SK-N-SH treated with all-trans-retinoic acid at 6 μM for 48 hours (cell line): ENCODE measurements at regions not wholly inside any gene's neighbourhood (a gene's known extent, or its start where the extent isn't known, plus 50 kb on each side); places are given as distances from the start of the nearest gene placed in this dataset.
"Not testable (repeated sequence)": the region's sequence is repeated elsewhere in the genome, so short reads cannot be mapped to it uniquely, and the experiment has no call there.

Experiments used
- ATAC-seq: fragments of 200-7000 bp; cut with Tn5 transposase; 3 replicates; pipeline ENCODE4 v1.9.1; 2020; ENCODE audit warnings: mild to moderate bottlenecking, moderate library complexity
- ARNTL ChIP-seq: fragments of 450-650 bp; formaldehyde crosslinking; IDR thresholded peaks from 2 replicates; pipeline ENCODE4 v1.5.0; 2020; ENCODE audit warnings: low read depth, mild to moderate bottlenecking, moderate library complexity, borderline replicate concordance
- BACH2 ChIP-seq: fragments of 250-450 bp; sonication (Bioruptor Pico); IDR thresholded peaks from 2 replicates; pipeline ENCODE4 v1.9.0; 2021; ENCODE audit warnings: mild to moderate bottlenecking, borderline replicate concordance
- CREB5 ChIP-seq: fragments of 250-450 bp; sonication (Bioruptor Pico); IDR thresholded peaks from 2 replicates; pipeline ENCODE4 v1.5.1; 2020; ENCODE audit warnings: low read depth, mild to moderate bottlenecking, moderate library complexity
- CSDC2 ChIP-seq: fragments of 250-450 bp; sonication (Bioruptor Pico); IDR thresholded peaks from 2 replicates; pipeline ENCODE4 v1.5.0; 2020; ENCODE audit warnings: mild to moderate bottlenecking, moderate library complexity
- CSRNP3 ChIP-seq: fragments of 250-450 bp; sonication (Bioruptor Pico); IDR thresholded peaks from 2 replicates; pipeline ENCODE4 v1.5.1; 2021; ENCODE audit warnings: mild to moderate bottlenecking, moderate library complexity
- ESRRG ChIP-seq: fragments of 250-450 bp; sonication (Bioruptor Pico); IDR thresholded peaks from 2 replicates; pipeline ENCODE4 v1.6.1; 2021; ENCODE audit warnings: mild to moderate bottlenecking
- ISL1 ChIP-seq: fragments of 250-450 bp; sonication (Bioruptor Pico); IDR thresholded peaks from 2 replicates; pipeline ENCODE4 v2.1.2; 2022; ENCODE audit warnings: mild to moderate bottlenecking, moderate library complexity
- OSR1 ChIP-seq: fragments of 250-450 bp; sonication (Bioruptor Pico); IDR thresholded peaks from 2 replicates; pipeline ENCODE4 v1.8.0; 2022; ENCODE audit warnings: moderate library complexity, mild to moderate bottlenecking, inconsistent platforms
- PATZ1 ChIP-seq: fragments of 250-450 bp; sonication (Bioruptor Pico); IDR thresholded peaks from 2 replicates; pipeline ENCODE4 v1.8.0; 2020; ENCODE audit warnings: mild to moderate bottlenecking, moderate library complexity, borderline replicate concordance
- POU6F1 ChIP-seq: fragments of 250-450 bp; sonication (Bioruptor Pico); IDR thresholded peaks from 2 replicates; pipeline ENCODE4 v1.8.0; 2021; ENCODE audit warnings: low read depth, mild to moderate bottlenecking, moderate library complexity, borderline replicate concordance
- PPARA ChIP-seq: fragments of 250-450 bp; sonication (Bioruptor Pico); IDR thresholded peaks from 2 replicates; pipeline ENCODE4 v1.5.0; 2020; ENCODE audit warnings: mild to moderate bottlenecking, borderline replicate concordance
- RARB ChIP-seq: fragments of 250-450 bp; sonication (Bioruptor Pico); IDR thresholded peaks from 2 replicates; pipeline ENCODE4 v1.8.0; 2021; ENCODE audit warnings: mild to moderate bottlenecking, moderate library complexity
- SNAI2 ChIP-seq: fragments of 250-450 bp; sonication (Bioruptor Pico); IDR thresholded peaks from 2 replicates; pipeline ENCODE4 v1.5.0; 2020; ENCODE audit warnings: mild to moderate bottlenecking, moderate library complexity
- TCF4 ChIP-seq: fragments of 250-450 bp; sonication (Bioruptor Pico); IDR thresholded peaks from 2 replicates; pipeline ENCODE4 v1.8.0; 2021; ENCODE audit warnings: mild to moderate bottlenecking, moderate library complexity, borderline replicate concordance
- TOX ChIP-seq: fragments of 250-450 bp; sonication (Bioruptor Pico); IDR thresholded peaks from 2 replicates; pipeline ENCODE4 v1.8.0; 2021; ENCODE audit warnings: mild to moderate bottlenecking, moderate library complexity, borderline replicate concordance
- TSHZ2 ChIP-seq: fragments of 250-450 bp; sonication (Bioruptor Pico); IDR thresholded peaks from 2 replicates; pipeline ENCODE4 v1.5.0; 2020; ENCODE audit warnings: mild to moderate bottlenecking, moderate library complexity
- ZC3H10 ChIP-seq: fragments of 250-450 bp; sonication (Bioruptor Pico); IDR thresholded peaks from 2 replicates; pipeline ENCODE4 v1.5.1; 2021; ENCODE audit warnings: mild to moderate bottlenecking, moderate library complexity
- ZFP3 ChIP-seq: fragments of 250-450 bp; sonication (Bioruptor Pico); IDR thresholded peaks from 2 replicates; pipeline ENCODE4 v1.5.0; 2020; ENCODE audit warnings: mild to moderate bottlenecking, moderate library complexity
- ZFP30 ChIP-seq: fragments of 450-650 bp; formaldehyde crosslinking; IDR thresholded peaks from 2 replicates; pipeline ENCODE4 v1.5.0; 2022; ENCODE audit warnings: mild to moderate bottlenecking, moderate library complexity
- ZNF565 ChIP-seq: fragments of 450-650 bp; formaldehyde crosslinking; conservative IDR thresholded peaks from 2 replicates; pipeline ENCODE4 v1.5.0; 2020; ENCODE audit warnings: low read depth, mild to moderate bottlenecking, moderate library complexity
- ZNF70 ChIP-seq: fragments of 450-650 bp; formaldehyde crosslinking; IDR thresholded peaks from 2 replicates; pipeline ENCODE4 v1.5.0; 2020; ENCODE audit warnings: mild to moderate bottlenecking, moderate library complexity
- ZNF8 ChIP-seq: fragments of 450-650 bp; formaldehyde crosslinking; IDR thresholded peaks from 2 replicates; pipeline ENCODE4 v1.5.0; 2020; ENCODE audit warnings: mild to moderate bottlenecking, moderate library complexity

GRCh38 chr15:26032162-26032846 is 169.2 kb upstream of the ATP10A start:
- no peak for ATAC-seq
- TF ChIP-seq PPARA (CRISPR knock-in tag), result no peak
- no peak for TF ChIP-seq ZNF70 (CRISPR knock-in tag)
- no peak for TF ChIP-seq ZFP30 (CRISPR knock-in tag)
- TF ChIP-seq POU6F1 (CRISPR knock-in tag), result no peak
- TF ChIP-seq TSHZ2 (CRISPR knock-in tag), result no peak
- no peak for TF ChIP-seq ZFP3
- no peak for TF ChIP-seq SNAI2
- no peak for TF ChIP-seq ESRRG (CRISPR knock-in tag)
- no peak for TF ChIP-seq CSRNP3 (CRISPR knock-in tag)
- no peak for TF ChIP-seq ISL1 (CRISPR knock-in tag)
- no peak for TF ChIP-seq CREB5 (CRISPR knock-in tag)
- TF ChIP-seq CSDC2 (CRISPR knock-in tag), result no peak
- TF ChIP-seq RARB (CRISPR knock-in tag), result no peak
- no peak for TF ChIP-seq PATZ1 (CRISPR knock-in tag)
- no peak for TF ChIP-seq BACH2

GRCh38 chr15:26029586-26029985 is 166.5 kb upstream of the ATP10A start:
- not testable (repeated sequence) for ATAC-seq

- no peak for ATAC-seq
- no peak for TF ChIP-seq OSR1 (CRISPR knock-in tag)
- TF ChIP-seq ZNF8 (CRISPR knock-in tag), result no peak
- no peak for TF ChIP-seq PPARA (CRISPR knock-in tag)
- TF ChIP-seq TCF4 (CRISPR knock-in tag), result no peak
- TF ChIP-seq BACH2, result no peak
These were observed 166.0 kb upstream of the ATP10A start for GRCh38 chr15:26029146-26029545.

- TF ChIP-seq POU6F1 (CRISPR knock-in tag) (no peak), BACH2 (no peak), ARNTL (CRISPR knock-in tag) (no peak), PATZ1 (CRISPR knock-in tag) (no peak), ZNF70 (CRISPR knock-in tag) (no peak), RARB (CRISPR knock-in tag) (no peak), SNAI2 (no peak), TOX (CRISPR knock-in tag) (no peak), ZNF565 (CRISPR knock-in tag) (no peak), ESRRG (CRISPR knock-in tag) (no peak), OSR1 (CRISPR knock-in tag) (no peak), ZC3H10 (CRISPR knock-in tag) (no peak), ZFP30 (CRISPR knock-in tag) (no peak), ISL1 (CRISPR knock-in tag) (no peak)
- ATAC-seq, result no peak
These were observed 165.1 kb upstream of the ATP10A start for GRCh38 chr15:26028086-26028740.

GRCh38 chr15:26026671-26027070 is 163.5 kb upstream of the ATP10A start:
- not testable (repeated sequence) for ATAC-seq
